OCI-LY1 (cell line): ENCODE measurements at regions not wholly inside any gene's neighbourhood (a gene's known extent, or its start where the extent isn't known, plus 50 kb on each side); places are given as distances from the start of the nearest gene placed in this dataset.

Experiments used
- EZH2 ChIP-seq: fragments of 200-600 bp; sonication (generic), shearing (Covaris generic); IDR thresholded peaks from 2 replicates; pipeline ENCODE4 v1.8.0; 2017; ENCODE audit warnings: borderline replicate concordance, mixed run types, mild to moderate bottlenecking, antibody characterized with exemption, low read length, moderate library complexity, mixed read lengths
- TF ChIP-seq, protein P1 (sequence below): fragments of 200-600 bp; sonication (generic), shearing (Covaris generic); IDR thresholded peaks from 2 replicates; pipeline ENCODE4 v1.5.1; 2017; ENCODE audit warnings: mild to moderate bottlenecking, antibody characterized with exemption, low read length, moderate library complexity, mixed read lengths

DNA sequence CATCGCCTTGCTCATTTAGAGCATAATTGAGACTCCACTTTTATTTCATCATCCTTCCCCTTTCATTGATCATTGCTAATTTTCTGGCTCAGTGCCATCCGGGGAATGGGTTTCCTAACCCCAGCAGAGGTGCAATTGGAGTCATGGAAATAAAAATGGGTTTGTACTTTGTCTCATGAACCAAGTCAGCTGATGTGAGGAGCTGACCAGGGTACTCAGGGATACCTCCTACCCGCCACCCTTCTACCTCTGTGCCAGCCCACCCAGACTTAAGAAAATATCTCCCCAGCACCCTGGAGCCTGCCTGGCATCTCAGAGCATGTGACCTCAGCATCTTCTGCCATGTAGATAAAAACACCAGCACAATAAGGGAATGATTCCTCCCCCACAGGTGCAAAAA, 59.1 kb upstream of the MAFB start:
- TF ChIP-seq, protein P1, sequence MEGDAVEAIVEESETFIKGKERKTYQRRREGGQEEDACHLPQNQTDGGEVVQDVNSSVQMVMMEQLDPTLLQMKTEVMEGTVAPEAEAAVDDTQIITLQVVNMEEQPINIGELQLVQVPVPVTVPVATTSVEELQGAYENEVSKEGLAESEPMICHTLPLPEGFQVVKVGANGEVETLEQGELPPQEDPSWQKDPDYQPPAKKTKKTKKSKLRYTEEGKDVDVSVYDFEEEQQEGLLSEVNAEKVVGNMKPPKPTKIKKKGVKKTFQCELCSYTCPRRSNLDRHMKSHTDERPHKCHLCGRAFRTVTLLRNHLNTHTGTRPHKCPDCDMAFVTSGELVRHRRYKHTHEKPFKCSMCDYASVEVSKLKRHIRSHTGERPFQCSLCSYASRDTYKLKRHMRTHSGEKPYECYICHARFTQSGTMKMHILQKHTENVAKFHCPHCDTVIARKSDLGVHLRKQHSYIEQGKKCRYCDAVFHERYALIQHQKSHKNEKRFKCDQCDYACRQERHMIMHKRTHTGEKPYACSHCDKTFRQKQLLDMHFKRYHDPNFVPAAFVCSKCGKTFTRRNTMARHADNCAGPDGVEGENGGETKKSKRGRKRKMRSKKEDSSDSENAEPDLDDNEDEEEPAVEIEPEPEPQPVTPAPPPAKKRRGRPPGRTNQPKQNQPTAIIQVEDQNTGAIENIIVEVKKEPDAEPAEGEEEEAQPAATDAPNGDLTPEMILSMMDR = no peak
- TF ChIP-seq EZH2 = no peak
